SK-N-SH treated with all-trans-retinoic acid at 6 μM for 48 hours (cell line): ENCODE measurements at regions not wholly inside any gene's neighbourhood (a gene's known extent, or its start where the extent isn't known, plus 50 kb on each side); places are given as distances from the start of the nearest gene placed in this dataset.
A peak's percentile ranks its signal among the peaks of the same experiment; 100 is the strongest.

Experiments
- ATAC-seq: fragments of 200-7000 bp; cut with Tn5 transposase; 3 replicates; pipeline ENCODE4 v1.9.1; 2020; ENCODE audit warnings: mild to moderate bottlenecking, moderate library complexity
- ARNTL ChIP-seq: fragments of 450-650 bp; formaldehyde crosslinking; IDR thresholded peaks from 2 replicates; pipeline ENCODE4 v1.5.0; 2020; ENCODE audit warnings: low read depth, mild to moderate bottlenecking, moderate library complexity, borderline replicate concordance
- BACH2 ChIP-seq: fragments of 250-450 bp; sonication (Bioruptor Pico); IDR thresholded peaks from 2 replicates; pipeline ENCODE4 v1.9.0; 2021; ENCODE audit warnings: mild to moderate bottlenecking, borderline replicate concordance
- CREB5 ChIP-seq: fragments of 250-450 bp; sonication (Bioruptor Pico); IDR thresholded peaks from 2 replicates; pipeline ENCODE4 v1.5.1; 2020; ENCODE audit warnings: low read depth, mild to moderate bottlenecking, moderate library complexity
- CSRNP3 ChIP-seq: fragments of 250-450 bp; sonication (Bioruptor Pico); IDR thresholded peaks from 2 replicates; pipeline ENCODE4 v1.5.1; 2021; ENCODE audit warnings: mild to moderate bottlenecking, moderate library complexity
- ESRRG ChIP-seq: fragments of 250-450 bp; sonication (Bioruptor Pico); IDR thresholded peaks from 2 replicates; pipeline ENCODE4 v1.6.1; 2021; ENCODE audit warnings: mild to moderate bottlenecking
- GLIS3 ChIP-seq: fragments of 250-450 bp; sonication (Bioruptor Pico); IDR thresholded peaks from 2 replicates; pipeline ENCODE4 v1.5.0; 2020; ENCODE audit warnings: mild to moderate bottlenecking, moderate library complexity
- ISL1 ChIP-seq: fragments of 250-450 bp; sonication (Bioruptor Pico); IDR thresholded peaks from 2 replicates; pipeline ENCODE4 v2.1.2; 2022; ENCODE audit warnings: mild to moderate bottlenecking, moderate library complexity
- OSR1 ChIP-seq: fragments of 250-450 bp; sonication (Bioruptor Pico); IDR thresholded peaks from 2 replicates; pipeline ENCODE4 v1.8.0; 2022; ENCODE audit warnings: moderate library complexity, mild to moderate bottlenecking, inconsistent platforms
- PATZ1 ChIP-seq: fragments of 250-450 bp; sonication (Bioruptor Pico); IDR thresholded peaks from 2 replicates; pipeline ENCODE4 v1.8.0; 2020; ENCODE audit warnings: mild to moderate bottlenecking, moderate library complexity, borderline replicate concordance
- POU6F1 ChIP-seq: fragments of 250-450 bp; sonication (Bioruptor Pico); IDR thresholded peaks from 2 replicates; pipeline ENCODE4 v1.8.0; 2021; ENCODE audit warnings: low read depth, mild to moderate bottlenecking, moderate library complexity, borderline replicate concordance
- PPARA ChIP-seq: fragments of 250-450 bp; sonication (Bioruptor Pico); IDR thresholded peaks from 2 replicates; pipeline ENCODE4 v1.5.0; 2020; ENCODE audit warnings: mild to moderate bottlenecking, borderline replicate concordance
- RARB ChIP-seq: fragments of 250-450 bp; sonication (Bioruptor Pico); IDR thresholded peaks from 2 replicates; pipeline ENCODE4 v1.8.0; 2021; ENCODE audit warnings: mild to moderate bottlenecking, moderate library complexity
- SNAI2 ChIP-seq: fragments of 250-450 bp; sonication (Bioruptor Pico); IDR thresholded peaks from 2 replicates; pipeline ENCODE4 v1.5.0; 2020; ENCODE audit warnings: mild to moderate bottlenecking, moderate library complexity
- TCF4 ChIP-seq: fragments of 250-450 bp; sonication (Bioruptor Pico); IDR thresholded peaks from 2 replicates; pipeline ENCODE4 v1.8.0; 2021; ENCODE audit warnings: mild to moderate bottlenecking, moderate library complexity, borderline replicate concordance
- TOX ChIP-seq: fragments of 250-450 bp; sonication (Bioruptor Pico); IDR thresholded peaks from 2 replicates; pipeline ENCODE4 v1.8.0; 2021; ENCODE audit warnings: mild to moderate bottlenecking, moderate library complexity, borderline replicate concordance
- TSHZ2 ChIP-seq: fragments of 250-450 bp; sonication (Bioruptor Pico); IDR thresholded peaks from 2 replicates; pipeline ENCODE4 v1.5.0; 2020; ENCODE audit warnings: mild to moderate bottlenecking, moderate library complexity
- ZC3H10 ChIP-seq: fragments of 250-450 bp; sonication (Bioruptor Pico); IDR thresholded peaks from 2 replicates; pipeline ENCODE4 v1.5.1; 2021; ENCODE audit warnings: mild to moderate bottlenecking, moderate library complexity
- ZFP3 ChIP-seq: fragments of 250-450 bp; sonication (Bioruptor Pico); IDR thresholded peaks from 2 replicates; pipeline ENCODE4 v1.5.0; 2020; ENCODE audit warnings: mild to moderate bottlenecking, moderate library complexity
- ZFP30 ChIP-seq: fragments of 450-650 bp; formaldehyde crosslinking; IDR thresholded peaks from 2 replicates; pipeline ENCODE4 v1.5.0; 2022; ENCODE audit warnings: mild to moderate bottlenecking, moderate library complexity
- ZNF565 ChIP-seq: fragments of 450-650 bp; formaldehyde crosslinking; conservative IDR thresholded peaks from 2 replicates; pipeline ENCODE4 v1.5.0; 2020; ENCODE audit warnings: low read depth, mild to moderate bottlenecking, moderate library complexity
- ZNF70 ChIP-seq: fragments of 450-650 bp; formaldehyde crosslinking; IDR thresholded peaks from 2 replicates; pipeline ENCODE4 v1.5.0; 2020; ENCODE audit warnings: mild to moderate bottlenecking, moderate library complexity
- ZNF8 ChIP-seq: fragments of 450-650 bp; formaldehyde crosslinking; IDR thresholded peaks from 2 replicates; pipeline ENCODE4 v1.5.0; 2020; ENCODE audit warnings: mild to moderate bottlenecking, moderate library complexity

GRCh38 chr15:53833134-53833624, 73.7 kb upstream of the WDR72 start (continued):
- 0 out of 2 replicates have a peak, but pooled peaks have one; percentile 9 for TF ChIP-seq CSRNP3 (CRISPR knock-in tag)

- no peak for ATAC-seq
- TF ChIP-seq ISL1 (CRISPR knock-in tag), result no peak
- TF ChIP-seq ZNF565 (CRISPR knock-in tag), result no peak
- no peak for TF ChIP-seq ZC3H10 (CRISPR knock-in tag)
- no peak for TF ChIP-seq GLIS3 (CRISPR knock-in tag)
These were observed 72.7 kb upstream of the WDR72 start for GRCh38 chr15:53831907-53832770.

- TF ChIP-seq SNAI2 (no peak), ZNF70 (CRISPR knock-in tag) (no peak), TCF4 (CRISPR knock-in tag) (no peak), CREB5 (CRISPR knock-in tag) (no peak), ISL1 (CRISPR knock-in tag) (no peak), PPARA (no peak), ZNF8 (CRISPR knock-in tag) (no peak)
- no peak for ATAC-seq
These were observed 71.4 kb upstream of the WDR72 start for GRCh38 chr15:53830707-53831386.

GRCh38 chr15:53829923-53830459, 70.5 kb upstream of the WDR72 start:
- TF ChIP-seq BACH2 (CRISPR knock-in tag) (no peak), CREB5 (CRISPR knock-in tag) (no peak), ESRRG (no peak), ZNF565 (CRISPR knock-in tag) (no peak), TSHZ2 (no peak), PATZ1 (CRISPR knock-in tag) (no peak), ZC3H10 (CRISPR knock-in tag) (no peak), POU6F1 (CRISPR knock-in tag) (no peak), GLIS3 (CRISPR knock-in tag) (no peak), TOX (CRISPR knock-in tag) (no peak), OSR1 (no peak), TCF4 (CRISPR knock-in tag) (no peak), PPARA (no peak), ZNF8 (CRISPR knock-in tag) (no peak), ZFP3 (CRISPR knock-in tag) (no peak), ARNTL (CRISPR knock-in tag) (no peak), RARB (no peak), ZFP30 (CRISPR knock-in tag) (no peak)
- TF ChIP-seq, all 23 proteins: peak for 0
- ATAC-seq, result no peak
